ENCODE measurements at regions not wholly inside any gene's neighbourhood (a gene's known extent, or its start where the extent isn't known, plus 50 kb on each side); places are given as distances from the start of the nearest gene placed in this dataset.

DNA sequence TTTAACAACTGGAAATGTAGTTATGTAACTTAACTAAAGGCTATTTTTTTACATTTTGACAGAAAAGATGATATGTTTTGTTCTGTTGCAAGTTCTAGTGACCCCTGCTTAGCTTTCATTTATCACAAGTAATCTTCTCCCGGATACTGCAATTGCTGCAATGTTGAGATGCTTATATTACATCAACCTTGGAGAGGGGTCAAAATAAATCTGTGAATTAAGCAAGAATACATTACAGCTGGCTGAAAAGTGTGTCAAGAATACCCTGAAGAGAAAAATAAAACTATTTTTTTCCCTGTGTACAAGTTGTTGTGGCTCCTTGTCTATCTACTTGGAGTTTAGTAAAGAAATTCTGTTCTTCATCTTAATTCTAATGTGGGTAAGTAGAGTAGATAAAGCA, 232.1 kb upstream of the GOLIM4 start:
- no peak for TF ChIP-seq CEBPB (IDR thresholded peaks at IDR 0.05; ENCODE audit: low read depth, low read length)
- TF ChIP-seq RAD21 (IDR thresholded peaks at IDR 0.05; ENCODE audit: low read length): no peak
- TF ChIP-seq CTCF (conservative IDR thresholded peaks at IDR 0.05; ENCODE audit: low read depth, low read length): no peak
- TF ChIP-seq POLR2A (IDR thresholded peaks at IDR 0.05; ENCODE audit: low read depth, low read length): no peak
